ENCODE measurements at regions not wholly inside any gene's neighbourhood (a gene's known extent, or its start where the extent isn't known, plus 50 kb on each side); places are given as distances from the start of the nearest gene placed in this dataset.
"Not testable (repeated sequence)": the region's sequence is repeated elsewhere in the genome, so short reads cannot be mapped to it uniquely, and the experiment has no call there.

GRCh38 chr4:38411981-38412536 lies 251.9 kb upstream of the KLF3 start:
- H3K4me3 Mint-ChIP-seq: no peak overlapping the region
- H3K36me3 Mint-ChIP-seq: no peaks in the 10 kb centered on the region
- H3K27ac Mint-ChIP-seq: no peak overlapping the region
- H3K4me1 Mint-ChIP-seq: peaks cover 12% of the 10 kb centered on the region
- no peaks in the 10 kb centered on the region for H3K9me3 Mint-ChIP-seq
- no peak for DNase-seq
- no peaks in the 10 kb centered on the region for H3K27me3 Mint-ChIP-seq
- CTCF ChIA-PET: interaction anchor here (0.7 kb wide), 1 partner anchor 23 kb away, joined by 3 read pairs; no protein-coding TSS in a partner anchor

GRCh38 chr4:38413524-38414341 lies 250.3 kb upstream of the KLF3 start:
- peaks cover 2% of the 10 kb centered on the region for H3K9me3 Mint-ChIP-seq
- CTCF ChIA-PET: no interaction called here

GRCh38 chr4:38414410-38414809 lies 249.6 kb upstream of the KLF3 start:
- H3K9me3 Mint-ChIP-seq: peaks cover 2% of the 10 kb centered on the region
- H3K4me3 Mint-ChIP-seq: no peak overlapping the region
- H3K4me1 Mint-ChIP-seq: peaks cover 12% of the 10 kb centered on the region
- CTCF ChIA-PET: no interaction called here
- no peak for DNase-seq
- no peaks in the 10 kb centered on the region for H3K27me3 Mint-ChIP-seq
- no peak overlapping the region for H3K27ac Mint-ChIP-seq
- no peaks in the 10 kb centered on the region for H3K36me3 Mint-ChIP-seq

More at GRCh38 chr4:38413524-38414341, 250.3 kb upstream of the KLF3 start:
- Mint-ChIP-seq H3K27ac (no peak overlapping the region), H3K4me1 (peaks cover 12% of the 10 kb centered on the region), H3K4me3 (no peak overlapping the region), H3K27me3 (no peaks in the 10 kb centered on the region), H3K36me3 (no peaks in the 10 kb centered on the region)
- no peak for DNase-seq

- H3K27ac Mint-ChIP-seq: no peak overlapping the region
- H3K9me3 Mint-ChIP-seq: peaks cover 11% of the 10 kb centered on the region
- no peaks in the 10 kb centered on the region for H3K27me3 Mint-ChIP-seq
- CTCF ChIA-PET: no interaction called here
- no peaks in the 10 kb centered on the region for H3K36me3 Mint-ChIP-seq
- H3K4me3 Mint-ChIP-seq: no peak overlapping the region
- peaks cover 12% of the 10 kb centered on the region for H3K4me1 Mint-ChIP-seq
- no peak for DNase-seq
Measured at GRCh38 chr4:38415682-38416081, 248.3 kb upstream of the KLF3 start.

GRCh38 chr4:38416450-38417014 lies 247.5 kb upstream of the KLF3 start:
- H3K36me3 Mint-ChIP-seq: no peaks in the 10 kb centered on the region
- DNase-seq: no peak
- no peak overlapping the region for H3K4me3 Mint-ChIP-seq
- H3K27ac Mint-ChIP-seq: no peak overlapping the region
- H3K4me1 Mint-ChIP-seq: peaks cover 12% of the 10 kb centered on the region
- peaks cover 11% of the 10 kb centered on the region for H3K9me3 Mint-ChIP-seq
- CTCF ChIA-PET: interaction anchor here (0.6 kb wide), 1 partner anchor 1007 kb away, joined by 3 read pairs; no protein-coding TSS in a partner anchor
- no peaks in the 10 kb centered on the region for H3K27me3 Mint-ChIP-seq

GRCh38 chr4:38420254-38420653 lies 243.7 kb upstream of the KLF3 start:
- H3K4me3 Mint-ChIP-seq, H3K36me3 Mint-ChIP-seq, DNase-seq, H3K27me3 Mint-ChIP-seq, CTCF ChIA-PET, H3K4me1 Mint-ChIP-seq, H3K27ac Mint-ChIP-seq: not testable (repeated sequence)
- H3K9me3 Mint-ChIP-seq: peaks cover 13% of the 10 kb centered on the region

GRCh38 chr4:38422850-38423249 lies 241.1 kb upstream of the KLF3 start:
- Mint-ChIP-seq H3K27me3 (no peaks in the 10 kb centered on the region), H3K9me3 (peaks cover 13% of the 10 kb centered on the region), H3K36me3 (no peaks in the 10 kb centered on the region), H3K4me1 (no peaks in the 10 kb centered on the region), H3K27ac (no peak overlapping the region), H3K4me3 (no peak overlapping the region)
- no peak for DNase-seq
- CTCF ChIA-PET: no interaction called here

- DNase-seq: no peak
- peaks cover 5% of the 10 kb centered on the region for H3K4me1 Mint-ChIP-seq
- H3K4me3 Mint-ChIP-seq: no peak overlapping the region
- no peaks in the 10 kb centered on the region for H3K27me3 Mint-ChIP-seq
- peaks cover 11% of the 10 kb centered on the region for H3K9me3 Mint-ChIP-seq
- no peaks in the 10 kb centered on the region for H3K36me3 Mint-ChIP-seq
- H3K27ac Mint-ChIP-seq: no peak overlapping the region
- CTCF ChIA-PET: no interaction called here
Measured at GRCh38 chr4:38424151-38424871, 239.7 kb upstream of the KLF3 start.

GRCh38 chr4:38426532-38426931 lies 237.5 kb upstream of the KLF3 start:
- CTCF ChIA-PET: no interaction called here
- peaks cover 4% of the 10 kb centered on the region for H3K27me3 Mint-ChIP-seq
- no peaks in the 10 kb centered on the region for H3K36me3 Mint-ChIP-seq
- H3K4me1 Mint-ChIP-seq: peaks cover 5% of the 10 kb centered on the region
- H3K27ac Mint-ChIP-seq: no peak overlapping the region
- DNase-seq: no peak
- peaks cover 2% of the 10 kb centered on the region for H3K9me3 Mint-ChIP-seq
- no peak overlapping the region for H3K4me3 Mint-ChIP-seq

GRCh38 chr4:38430841-38431240 lies 233.2 kb upstream of the KLF3 start:
- no peak for DNase-seq
- H3K36me3 Mint-ChIP-seq: no peaks in the 10 kb centered on the region
- H3K4me1 Mint-ChIP-seq: peaks cover 5% of the 10 kb centered on the region
- peaks cover 4% of the 10 kb centered on the region for H3K27me3 Mint-ChIP-seq
- H3K4me3 Mint-ChIP-seq: no peak overlapping the region
- CTCF ChIA-PET: no interaction called here
- H3K9me3 Mint-ChIP-seq: peaks cover 4% of the 10 kb centered on the region
- no peak overlapping the region for H3K27ac Mint-ChIP-seq

GRCh38 chr4:38442073-38442788 lies 221.8 kb upstream of the KLF3 start:
- Mint-ChIP-seq H3K27ac (no peak overlapping the region), H3K36me3 (peaks cover 5% of the 10 kb centered on the region), H3K9me3 (peaks cover 22% of the 10 kb centered on the region), H3K27me3 (peaks cover 6% of the 10 kb centered on the region), H3K4me1 (no peaks in the 10 kb centered on the region), H3K4me3 (no peak overlapping the region)
- CTCF ChIA-PET: no interaction called here
- no peak for DNase-seq

GRCh38 chr4:38449506-38450174 lies 214.4 kb upstream of the KLF3 start:
- H3K27ac Mint-ChIP-seq: no peak overlapping the region
- H3K27me3 Mint-ChIP-seq: peaks cover 5% of the 10 kb centered on the region
- peaks cover 29% of the 10 kb centered on the region for H3K4me1 Mint-ChIP-seq
- peaks cover 26% of the 10 kb centered on the region for H3K9me3 Mint-ChIP-seq
- H3K36me3 Mint-ChIP-seq: peaks cover 4% of the 10 kb centered on the region
- CTCF ChIA-PET: interaction anchor here (1.0 kb wide), 1 partner anchor 10 kb away, joined by 3 read pairs; no protein-coding TSS in a partner anchor
- H3K4me3 Mint-ChIP-seq: no peak overlapping the region
- DNase-seq: no peak

- Mint-ChIP-seq H3K36me3 (peaks cover 4% of the 10 kb centered on the region), H3K4me3 (no peak overlapping the region), H3K9me3 (peaks cover 26% of the 10 kb centered on the region), H3K27me3 (peaks cover 10% of the 10 kb centered on the region), H3K4me1 (peaks cover 46% of the 10 kb centered on the region), H3K27ac (no peak overlapping the region)
- DNase-seq: peak; percentile 38
- CTCF ChIA-PET: no interaction called here
Measured at GRCh38 chr4:38452009-38452408, 212.0 kb upstream of the KLF3 start.

All from activated naive CD4-positive, alpha-beta T cell treated with anti-CD3 and anti-CD28 coated beads, Interleukin-2, amount 10 ng/mL, durations not matched to agents 7 days and 5 days (primary cell).